K562 (cell line): ENCODE measurements at regions not wholly inside any gene's neighbourhood (a gene's known extent, or its start where the extent isn't known, plus 50 kb on each side); places are given as distances from the start of the nearest gene placed in this dataset.

Source experiments
- ILF3 ChIP-seq: fragments of 450-650 bp; IDR thresholded peaks from 2 replicates; pipeline ENCODE4 v1.6.1; 2018; ENCODE audit warnings: antibody characterized with exemption, mild to moderate bottlenecking, moderate library complexity, borderline replicate concordance
- LEF1 ChIP-seq: fragments of 450-650 bp; IDR thresholded peaks from 2 replicates; pipeline ENCODE4 v1.6.1; 2016; ENCODE audit warnings: mild to moderate bottlenecking
- RAD51 ChIP-seq: fragments of 450-650 bp; IDR thresholded peaks from 2 replicates; pipeline ENCODE4 v1.7.1; 2016; ENCODE audit warnings: low read depth, mild to moderate bottlenecking, borderline replicate concordance
- SMAD1 ChIP-seq: fragments of 150-350 bp; IDR thresholded peaks from 2 replicates; pipeline ENCODE4 v1.6.1; 2014; ENCODE audit warnings: low read length, low read depth; ENCODE audit not compliant: partially characterized antibody
- SMC3 ChIP-seq: conservative IDR thresholded peaks from 2 replicates; pipeline ENCODE4 v1.6.1; 2011; ENCODE audit warnings: low read depth, low read length, improper control_type of control experiment; ENCODE audit not compliant: insufficient read depth
- TCF3 ChIP-seq: sonication (generic); formaldehyde crosslinking; IDR thresholded peaks from 2 replicates; pipeline ENCODE4 v1.4.0; 2020; ENCODE audit warnings: mild to moderate bottlenecking, missing genetic modification reagents
- THRAP3 ChIP-seq: fragments of 450-650 bp; IDR thresholded peaks from 2 replicates; pipeline ENCODE4 v1.6.1; 2016; ENCODE audit warnings: mild to moderate bottlenecking, inconsistent platforms, borderline replicate concordance
- ZNF184 ChIP-seq: sonication (generic); formaldehyde crosslinking; IDR thresholded peaks from 2 replicates; pipeline ENCODE4 v1.5.0; 2020; ENCODE audit warnings: missing genetic modification reagents
- ZNF561 ChIP-seq: fragments of 450-650 bp; formaldehyde crosslinking; conservative IDR thresholded peaks from 2 replicates; pipeline ENCODE4 v1.4.0; 2020; ENCODE audit warnings: mild to moderate bottlenecking, moderate library complexity
- TF ChIP-seq, protein P1 (sequence below): fragments of 450-650 bp; IDR thresholded peaks from 2 replicates; pipeline ENCODE4 v1.6.1; 2018; ENCODE audit not compliant: partially characterized antibody
- TF ChIP-seq, protein P2 (sequence below): sonication (generic); formaldehyde crosslinking; IDR thresholded peaks from 2 replicates; pipeline ENCODE4 v1.8.1; 2023; ENCODE audit warnings: mild to moderate bottlenecking, missing genetic modification reagents
- TF ChIP-seq, protein P3 (sequence below): IDR thresholded peaks from 2 replicates; pipeline ENCODE4 v1.6.1; 2011; ENCODE audit not compliant: insufficient read length; ENCODE audit errors: extremely low read depth

DNA sequence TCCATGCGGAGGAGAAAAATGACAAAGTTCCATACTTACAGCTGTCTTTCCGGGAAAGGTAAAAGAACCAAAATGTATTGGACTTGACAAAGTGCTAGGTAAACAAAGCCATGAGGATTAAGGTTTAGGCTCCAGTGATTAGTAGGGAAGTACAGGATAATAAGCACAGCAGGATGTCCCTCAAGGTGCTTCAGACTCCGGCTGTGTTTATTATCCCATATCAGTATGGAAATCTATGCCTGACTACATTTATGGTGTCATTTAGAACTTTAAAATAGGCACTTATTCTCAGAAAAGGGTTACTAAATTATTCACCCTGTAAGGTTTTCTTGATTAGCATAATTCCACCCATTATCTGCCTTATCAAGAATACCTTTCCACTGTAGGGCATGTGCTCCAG, 136.3 kb upstream of the CCDC68 start (continued):
- TF ChIP-seq, protein P1, sequence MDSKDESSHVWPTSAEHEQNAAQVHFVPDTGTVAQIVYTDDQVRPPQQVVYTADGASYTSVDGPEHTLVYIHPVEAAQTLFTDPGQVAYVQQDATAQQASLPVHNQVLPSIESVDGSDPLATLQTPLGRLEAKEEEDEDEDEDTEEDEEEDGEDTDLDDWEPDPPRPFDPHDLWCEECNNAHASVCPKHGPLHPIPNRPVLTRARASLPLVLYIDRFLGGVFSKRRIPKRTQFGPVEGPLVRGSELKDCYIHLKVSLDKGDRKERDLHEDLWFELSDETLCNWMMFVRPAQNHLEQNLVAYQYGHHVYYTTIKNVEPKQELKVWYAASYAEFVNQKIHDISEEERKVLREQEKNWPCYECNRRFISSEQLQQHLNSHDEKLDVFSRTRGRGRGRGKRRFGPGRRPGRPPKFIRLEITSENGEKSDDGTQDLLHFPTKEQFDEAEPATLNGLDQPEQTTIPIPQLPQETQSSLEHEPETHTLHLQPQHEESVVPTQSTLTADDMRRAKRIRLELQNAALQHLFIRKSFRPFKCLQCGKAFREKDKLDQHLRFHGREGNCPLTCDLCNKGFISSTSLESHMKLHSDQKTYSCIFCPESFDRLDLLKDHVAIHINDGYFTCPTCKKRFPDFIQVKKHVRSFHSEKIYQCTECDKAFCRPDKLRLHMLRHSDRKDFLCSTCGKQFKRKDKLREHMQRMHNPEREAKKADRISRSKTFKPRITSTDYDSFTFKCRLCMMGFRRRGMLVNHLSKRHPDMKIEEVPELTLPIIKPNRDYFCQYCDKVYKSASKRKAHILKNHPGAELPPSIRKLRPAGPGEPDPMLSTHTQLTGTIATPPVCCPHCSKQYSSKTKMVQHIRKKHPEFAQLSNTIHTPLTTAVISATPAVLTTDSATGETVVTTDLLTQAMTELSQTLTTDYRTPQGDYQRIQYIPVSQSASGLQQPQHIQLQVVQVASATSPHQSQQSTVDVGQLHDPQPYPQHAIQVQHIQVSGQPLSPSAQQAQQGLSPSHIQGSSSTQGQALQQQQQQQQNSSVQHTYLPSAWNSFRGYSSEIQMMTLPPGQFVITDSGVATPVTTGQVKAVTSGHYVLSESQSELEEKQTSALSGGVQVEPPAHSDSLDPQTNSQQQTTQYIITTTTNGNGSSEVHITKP: no peak
- TF ChIP-seq, protein P2, sequence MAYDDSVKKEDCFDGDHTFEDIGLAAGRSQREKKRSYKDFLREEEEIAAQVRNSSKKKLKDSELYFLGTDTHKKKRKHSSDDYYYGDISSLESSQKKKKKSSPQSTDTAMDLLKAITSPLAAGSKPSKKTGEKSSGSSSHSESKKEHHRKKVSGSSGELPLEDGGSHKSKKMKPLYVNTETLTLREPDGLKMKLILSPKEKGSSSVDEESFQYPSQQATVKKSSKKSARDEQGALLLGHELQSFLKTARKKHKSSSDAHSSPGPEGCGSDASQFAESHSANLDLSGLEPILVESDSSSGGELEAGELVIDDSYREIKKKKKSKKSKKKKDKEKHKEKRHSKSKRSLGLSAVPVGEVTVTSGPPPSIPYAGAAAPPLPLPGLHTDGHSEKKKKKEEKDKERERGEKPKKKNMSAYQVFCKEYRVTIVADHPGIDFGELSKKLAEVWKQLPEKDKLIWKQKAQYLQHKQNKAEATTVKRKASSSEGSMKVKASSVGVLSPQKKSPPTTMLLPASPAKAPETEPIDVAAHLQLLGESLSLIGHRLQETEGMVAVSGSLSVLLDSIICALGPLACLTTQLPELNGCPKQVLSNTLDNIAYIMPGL (CRISPR knock-in tag): no peak
- no peak for TF ChIP-seq SMAD1
- TF ChIP-seq THRAP3: no peak
- TF ChIP-seq SMC3: no peak
- no peak for TF ChIP-seq TCF3 (CRISPR knock-in tag)
- TF ChIP-seq ZNF184 (CRISPR knock-in tag): no peak
- TF ChIP-seq, protein P3, sequence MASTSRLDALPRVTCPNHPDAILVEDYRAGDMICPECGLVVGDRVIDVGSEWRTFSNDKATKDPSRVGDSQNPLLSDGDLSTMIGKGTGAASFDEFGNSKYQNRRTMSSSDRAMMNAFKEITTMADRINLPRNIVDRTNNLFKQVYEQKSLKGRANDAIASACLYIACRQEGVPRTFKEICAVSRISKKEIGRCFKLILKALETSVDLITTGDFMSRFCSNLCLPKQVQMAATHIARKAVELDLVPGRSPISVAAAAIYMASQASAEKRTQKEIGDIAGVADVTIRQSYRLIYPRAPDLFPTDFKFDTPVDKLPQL: no peak
- TF ChIP-seq LEF1: no peak
- no peak for TF ChIP-seq ZNF561 (CRISPR knock-in tag)
- no peak for TF ChIP-seq RAD51
- TF ChIP-seq ILF3: no peak
